BLaER1 treated with 17β-estradiol and CSF1 and Interleukin-3, amounts not matched to agents 10 nM and 100 nM (cell line): ENCODE measurements at regions not wholly inside any gene's neighbourhood (a gene's known extent, or its start where the extent isn't known, plus 50 kb on each side); places are given as distances from the start of the nearest gene placed in this dataset.

Experiments used
- H3K27ac ChIP-seq, 11 experiments: shearing (Covaris generic); formaldehyde crosslinking; 2 replicates each; pipeline ENCODE4 v1.8.1; 2022
- H3K27me3 ChIP-seq, 11 experiments: shearing (Covaris generic); formaldehyde crosslinking; 2 replicates each; pipeline ENCODE4 v1.8.1; 2022
- H3K36me3 ChIP-seq, 11 experiments: shearing (Covaris generic); formaldehyde crosslinking; 2 replicates each; pipeline ENCODE4 v1.8.1; 2022
- H3K4me1 ChIP-seq, 10 experiments: shearing (Covaris generic); formaldehyde crosslinking; 2 replicates each; pipeline ENCODE4 v1.8.1; 2022
- H3K4me2 ChIP-seq, 11 experiments: shearing (Covaris generic); formaldehyde crosslinking; 2 replicates each; pipeline ENCODE4 v1.8.1; 2022
- H3K4me3 ChIP-seq, 10 experiments: shearing (Covaris generic); formaldehyde crosslinking; 2 replicates each; pipeline ENCODE4 v1.8.1; 2022
- H3K9ac ChIP-seq, 11 experiments: shearing (Covaris generic); formaldehyde crosslinking; 2 replicates each; pipeline ENCODE4 v1.8.1; 2022
- H3K9me3 ChIP-seq, 11 experiments: shearing (Covaris generic); formaldehyde crosslinking; replicated peaks in 1 of 11; 2 replicates each; pipeline ENCODE4 v1.8.1; 2022
- H4K20me1 ChIP-seq, 11 experiments: shearing (Covaris generic); formaldehyde crosslinking; 2 replicates each; pipeline ENCODE4 v1.8.1; 2022
- Cebpa-rat ChIP-seq, 11 experiments: shearing (Covaris generic); IDR thresholded peaks; 2 replicates each; pipeline ENCODE4 v1.8.1; 2022

DNA sequence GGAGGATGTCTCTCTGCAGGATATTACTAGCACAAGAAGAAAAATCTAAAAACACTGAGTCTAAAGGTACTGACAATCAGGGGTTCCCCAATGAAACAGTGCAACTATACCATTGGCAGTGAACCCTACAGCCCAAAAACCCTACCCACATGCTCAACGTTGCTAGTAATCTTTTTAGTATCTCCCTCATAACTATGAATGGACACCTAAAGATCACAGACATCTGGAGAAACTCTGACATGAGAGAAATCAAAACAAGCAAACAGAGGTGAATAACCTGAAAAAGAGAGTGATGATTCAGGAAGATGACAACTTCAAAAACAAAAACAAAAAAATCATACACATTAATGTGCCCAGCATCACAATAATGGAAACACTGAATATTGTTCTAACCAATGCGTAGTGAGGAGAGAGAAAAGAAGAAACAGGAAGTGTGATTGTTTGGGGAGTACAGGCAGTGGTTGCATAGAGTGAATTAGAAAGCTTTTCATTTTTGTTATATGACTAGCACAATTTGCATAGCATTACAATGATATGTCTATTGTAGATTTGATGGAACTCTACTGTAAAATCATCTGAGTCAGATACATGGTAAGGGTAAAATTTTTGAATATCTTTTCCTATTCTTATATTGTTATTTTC, 78.9 kb upstream of the FMR1 start:
- no peak overlapping the region for H3K9ac ChIP-seq

DNA sequence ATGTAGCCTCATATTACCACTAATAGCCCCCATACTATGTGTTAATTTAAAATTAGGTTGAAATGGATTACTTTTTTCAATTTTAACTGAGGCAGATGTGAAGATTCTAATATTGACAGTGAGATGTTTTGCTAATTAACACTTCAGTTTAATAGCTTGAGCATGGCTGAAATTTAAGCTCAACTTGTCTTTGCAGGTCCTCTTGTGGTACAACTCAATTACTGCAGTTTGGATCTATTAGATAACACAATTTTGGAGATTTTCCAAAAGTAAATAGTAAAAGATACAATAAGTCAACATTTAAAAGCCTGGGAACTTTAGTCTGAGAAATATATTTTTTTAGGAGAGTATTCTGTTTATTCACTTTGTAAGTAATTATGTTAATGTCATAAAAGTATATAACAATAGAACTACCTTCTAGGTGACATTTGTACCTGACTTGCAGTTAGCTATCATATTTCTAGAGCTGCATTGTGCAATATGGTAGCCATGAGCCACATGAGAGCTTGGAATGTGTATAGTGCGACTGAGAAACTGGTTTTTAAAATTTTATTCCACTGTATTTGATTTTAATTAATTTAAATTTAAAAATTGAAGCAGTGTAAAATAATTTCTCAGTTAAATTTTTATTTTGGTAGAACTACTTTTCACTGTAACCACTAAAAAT, 73.1 kb upstream of the FMR1 start:
- no peaks in the 10 kb centered on the region for H4K20me1 ChIP-seq
- H3K27ac ChIP-seq, result no peak overlapping the region
- H3K9me3 ChIP-seq, result no peaks in the 10 kb centered on the region
- no peak overlapping the region for H3K4me2 ChIP-seq
- H3K4me1 ChIP-seq, result no peaks in the 10 kb centered on the region
- no peaks in the 10 kb centered on the region for H3K36me3 ChIP-seq
- H3K9ac ChIP-seq, result no peak overlapping the region
- no peak overlapping the region for H3K4me3 ChIP-seq
- no peak for TF ChIP-seq Cebpa-rat (IDR thresholded peaks at IDR 0.05)
- H3K27me3 ChIP-seq, result peaks cover 37 to 70% (median 53%) of the 10 kb centered on the region in 11 experiments

More for the DNA sequence above, 78.9 kb upstream of the FMR1 start:
- no peak overlapping the region for H3K4me2 ChIP-seq
- H3K36me3 ChIP-seq, result no peaks in the 10 kb centered on the region
- no peak for TF ChIP-seq Cebpa-rat (IDR thresholded peaks at IDR 0.05)
- no peaks in the 10 kb centered on the region for H4K20me1 ChIP-seq
- no peak overlapping the region for H3K27ac ChIP-seq
- H3K27me3 ChIP-seq, result peaks cover 45 to 86% (median 74%) of the 10 kb centered on the region in 11 experiments
- H3K4me1 ChIP-seq, result no peaks in the 10 kb centered on the region
- H3K9me3 ChIP-seq, result peaks cover 20 to 32% (median 26%) of the 10 kb centered on the region in 11 experiments
- no peak overlapping the region for H3K4me3 ChIP-seq

DNA sequence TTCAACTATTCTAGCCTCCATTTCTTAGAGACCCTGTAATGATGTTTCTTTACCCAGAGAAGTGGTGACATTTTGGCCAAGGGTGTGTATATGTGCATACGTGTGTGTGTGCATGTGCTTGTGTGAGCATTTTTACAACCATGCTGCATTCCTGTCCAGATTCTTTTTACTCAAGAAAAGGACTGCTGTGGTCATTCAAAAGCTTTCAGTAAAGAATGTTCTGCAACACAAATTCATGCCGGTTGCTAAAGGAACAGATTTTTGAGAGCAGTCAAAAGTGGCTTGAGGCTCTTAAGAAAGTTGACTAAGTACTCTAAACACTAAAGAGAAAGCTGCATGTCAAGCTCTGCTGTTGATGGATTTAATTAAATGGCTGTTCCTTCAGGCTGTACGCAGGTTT, 65.0 kb upstream of the FMR1 start:
- no peak overlapping the region for H3K4me2 ChIP-seq
- peaks cover 0 to 5% (median 0%) of the 10 kb centered on the region in 11 experiments; a peak in 2 of 22 replicates for H3K9me3 ChIP-seq
- no peak for TF ChIP-seq Cebpa-rat (IDR thresholded peaks at IDR 0.05)
- H3K27ac ChIP-seq, result no peak overlapping the region
- H3K4me1 ChIP-seq, result peaks cover 0 to 8% (median 0%) of the 10 kb centered on the region in 10 experiments; a peak in 3 of 20 replicates
- no peak overlapping the region for H3K4me3 ChIP-seq
- peaks cover 0 to 20% (median 11%) of the 10 kb centered on the region in 11 experiments; a peak in 10 of 22 replicates for H3K27me3 ChIP-seq
- H4K20me1 ChIP-seq, result no peaks in the 10 kb centered on the region
- no peak overlapping the region for H3K9ac ChIP-seq
- no peaks in the 10 kb centered on the region for H3K36me3 ChIP-seq

DNA sequence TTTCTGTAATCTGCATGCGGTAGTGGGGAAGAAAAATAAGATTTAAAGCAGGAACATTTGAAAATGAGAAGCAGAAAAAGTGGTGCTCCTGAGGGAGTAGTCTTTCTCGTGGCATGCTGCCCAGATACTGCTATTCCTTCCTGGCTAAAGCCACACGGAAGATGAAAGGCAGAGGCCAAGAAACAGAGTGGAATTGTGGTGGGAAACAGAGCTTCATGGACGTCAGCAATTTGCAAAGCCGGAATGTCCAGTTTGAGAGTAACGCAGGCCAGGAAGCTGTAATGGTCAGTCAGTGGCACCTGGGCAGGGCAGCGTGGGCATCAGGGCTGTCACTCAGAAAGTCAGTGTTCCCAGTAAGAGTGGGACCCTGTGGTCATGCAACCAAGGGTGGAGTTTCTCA, 63.7 kb upstream of the FMR1 start:
- peaks cover 0 to 8% (median 0%) of the 10 kb centered on the region in 10 experiments; a peak in 3 of 20 replicates for H3K4me1 ChIP-seq
- no peak overlapping the region for H3K9ac ChIP-seq
- H3K4me2 ChIP-seq, result no peak overlapping the region
- H4K20me1 ChIP-seq, result no peaks in the 10 kb centered on the region
- no peak for TF ChIP-seq Cebpa-rat (IDR thresholded peaks at IDR 0.05)
- H3K4me3 ChIP-seq, result no peak overlapping the region
- peaks cover 0 to 32% (median 14%) of the 10 kb centered on the region in 11 experiments; a peak in 14 of 22 replicates for H3K27me3 ChIP-seq
- H3K36me3 ChIP-seq, result no peaks in the 10 kb centered on the region
- peaks cover 0 to 5% (median 0%) of the 10 kb centered on the region in 11 experiments; a peak in 2 of 22 replicates for H3K9me3 ChIP-seq
- H3K27ac ChIP-seq, result no peak overlapping the region

DNA sequence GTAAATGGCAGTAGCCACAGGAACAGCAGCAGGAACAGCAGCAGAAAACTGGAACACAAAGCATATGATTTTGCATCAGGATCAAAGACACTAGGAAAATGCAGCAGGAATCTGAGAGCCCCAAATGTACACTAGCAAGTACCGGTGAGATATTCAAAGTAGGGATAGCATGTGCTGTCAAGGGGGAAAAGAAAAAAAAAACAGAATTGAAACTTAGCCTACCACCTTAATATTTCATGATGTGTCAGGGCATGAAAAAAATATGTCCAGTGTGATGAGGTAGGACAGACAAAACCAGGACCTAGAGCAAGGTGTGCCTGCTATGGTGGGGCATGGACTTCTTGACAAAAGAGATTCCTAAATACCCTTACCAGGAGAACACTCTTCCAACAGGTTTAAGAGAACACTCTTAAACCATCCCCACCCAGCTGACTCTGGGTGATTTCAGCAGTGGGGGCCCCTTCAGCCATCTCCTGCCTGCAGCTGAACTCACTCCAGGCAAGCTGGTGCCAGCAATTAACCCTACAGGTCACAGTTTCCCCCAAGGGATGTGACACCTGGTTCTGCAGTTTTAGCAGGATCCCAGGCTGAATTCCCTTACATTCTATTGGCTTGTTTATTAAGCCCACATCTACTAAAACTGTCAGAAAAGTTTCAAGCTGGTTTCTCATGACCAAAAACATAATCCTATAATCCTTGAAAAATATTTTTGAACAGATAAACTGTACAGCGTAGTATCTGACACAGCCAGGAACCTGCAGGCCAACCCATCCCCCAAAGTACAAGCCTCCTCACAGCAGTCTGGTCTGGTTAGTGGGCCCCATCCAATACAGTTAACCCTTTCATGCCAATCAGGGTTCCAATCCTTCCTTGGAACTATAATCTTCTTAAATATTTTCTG, 62.9 kb upstream of the FMR1 start:
- H3K9me3 ChIP-seq, result peaks cover 0 to 5% (median 0%) of the 10 kb centered on the region in 11 experiments; a peak in 2 of 22 replicates
- no peaks in the 10 kb centered on the region for H4K20me1 ChIP-seq
- H3K27ac ChIP-seq, result no peak overlapping the region
- H3K9ac ChIP-seq, result no peak overlapping the region
- H3K4me2 ChIP-seq, result no peak overlapping the region
- H3K27me3 ChIP-seq, result peaks cover 0 to 40% (median 21%) of the 10 kb centered on the region in 11 experiments; a peak in 16 of 22 replicates
- no peaks in the 10 kb centered on the region for H3K36me3 ChIP-seq
- H3K4me1 ChIP-seq, result peaks cover 0 to 8% (median 0%) of the 10 kb centered on the region in 10 experiments; a peak in 3 of 20 replicates
- H3K4me3 ChIP-seq, result no peak overlapping the region
- TF ChIP-seq Cebpa-rat (IDR thresholded peaks at IDR 0.05), result no peak

DNA sequence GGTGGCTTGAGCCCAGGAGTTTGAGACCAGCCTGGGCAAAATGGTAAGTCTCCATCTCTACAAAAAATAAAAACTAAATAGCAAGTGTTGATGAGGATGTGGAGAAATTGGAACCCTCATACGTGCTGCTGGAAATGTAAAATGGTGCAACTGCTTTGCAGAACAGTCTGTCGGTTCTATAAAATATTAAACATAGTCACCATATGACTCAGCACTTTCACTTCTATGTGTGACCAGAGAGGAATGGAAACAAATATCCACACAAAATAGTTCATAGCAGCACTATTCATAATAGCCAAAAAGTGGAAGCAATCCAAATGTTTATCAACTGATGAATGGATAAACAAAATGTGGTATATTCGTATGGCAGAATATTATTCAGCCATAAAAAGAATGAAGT, 60.8 kb upstream of the FMR1 start:
- Histone ChIP-seq H3K4me2 (peak overlapping the region in 1 of 11 experiments; percentile 6; a peak in 1 of 22 replicates), H3K27ac (no peak overlapping the region), H3K9ac (no peak overlapping the region), H3K4me3 (no peak overlapping the region), H3K9me3 (peaks cover under 1 to 7% (median 2%) of the 10 kb centered on the region in 11 experiments; a peak in 13 of 22 replicates), H4K20me1 (no peaks in the 10 kb centered on the region), H3K27me3 (peaks cover 0 to 61% (median 33%) of the 10 kb centered on the region in 11 experiments; a peak in 17 of 22 replicates), H3K36me3 (no peaks in the 10 kb centered on the region), H3K4me1 (peaks cover 0 to 8% (median 0%) of the 10 kb centered on the region in 10 experiments; a peak in 3 of 20 replicates)
- TF ChIP-seq Cebpa-rat (IDR thresholded peaks at IDR 0.05), result no peak

DNA sequence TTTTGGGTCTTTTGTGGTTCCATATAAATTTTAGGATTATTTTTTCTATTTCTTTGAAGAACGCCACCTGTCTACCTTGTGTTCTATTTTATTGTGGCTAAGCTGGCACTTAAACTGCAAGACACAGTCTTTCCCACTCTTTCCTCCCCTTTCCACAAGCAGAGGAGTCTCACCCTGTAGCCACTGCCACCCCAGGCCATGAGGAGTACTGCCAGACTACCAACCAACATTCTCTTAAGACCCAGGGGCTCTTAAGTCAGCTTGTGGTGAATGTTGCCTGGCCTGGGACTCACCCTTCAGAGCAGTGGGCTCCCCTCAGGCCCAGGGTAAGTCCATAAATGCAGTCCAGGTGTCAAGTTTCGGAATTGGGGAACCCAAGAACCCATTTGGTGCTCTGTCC, 58.0 kb upstream of the FMR1 start:
- H3K27ac ChIP-seq, result no peak overlapping the region
- TF ChIP-seq Cebpa-rat (IDR thresholded peaks at IDR 0.05), result no peak
- no peak overlapping the region for H3K4me3 ChIP-seq
- peaks cover 0 to 8% (median 0%) of the 10 kb centered on the region in 10 experiments; a peak in 3 of 20 replicates for H3K4me1 ChIP-seq
- H4K20me1 ChIP-seq, result no peaks in the 10 kb centered on the region
- no peak overlapping the region for H3K4me2 ChIP-seq
- no peaks in the 10 kb centered on the region for H3K36me3 ChIP-seq
- peaks cover 5 to 77% (median 43%) of the 10 kb centered on the region in 11 experiments; a peak in 19 of 22 replicates for H3K27me3 ChIP-seq
- H3K9me3 ChIP-seq, result peaks cover 4 to 12% (median 8%) of the 10 kb centered on the region in 11 experiments; a peak in 14 of 22 replicates
- no peak overlapping the region for H3K9ac ChIP-seq

DNA sequence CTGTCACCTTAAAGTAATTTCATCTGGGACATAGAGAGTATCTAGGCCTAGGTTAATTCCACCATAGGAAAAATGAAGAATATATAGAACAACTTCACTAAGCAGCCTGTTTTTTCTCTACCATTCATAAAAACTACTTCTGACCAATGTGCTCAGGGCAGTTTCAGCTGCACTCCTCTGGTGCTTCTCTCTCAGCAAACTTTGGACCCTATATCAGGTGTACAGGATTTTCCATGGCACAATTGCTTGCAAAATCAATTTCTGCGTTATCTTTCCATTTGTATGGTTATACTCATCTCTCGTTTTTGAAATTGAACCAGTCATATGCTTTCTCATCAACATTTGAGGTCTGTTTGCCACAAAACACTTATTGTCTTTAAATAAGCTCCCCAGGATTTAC, 52.1 kb upstream of the FMR1 start:
- H3K27me3 ChIP-seq, result peaks cover 5 to 57% (median 36%) of the 10 kb centered on the region in 11 experiments; a peak in 19 of 22 replicates
- H3K36me3 ChIP-seq, result no peaks in the 10 kb centered on the region
- no peaks in the 10 kb centered on the region for H3K4me1 ChIP-seq
- no peak overlapping the region for H3K4me2 ChIP-seq
- no peak for TF ChIP-seq Cebpa-rat (IDR thresholded peaks at IDR 0.05)
- H3K9me3 ChIP-seq, result peaks cover 4 to 12% (median 8%) of the 10 kb centered on the region in 11 experiments; a peak in 14 of 22 replicates
- no peak overlapping the region for H3K27ac ChIP-seq
- no peaks in the 10 kb centered on the region for H4K20me1 ChIP-seq
- H3K9ac ChIP-seq, result no peak overlapping the region
- no peak overlapping the region for H3K4me3 ChIP-seq
